ENCODE measurements at regions not wholly inside any gene's neighbourhood (a gene's known extent, or its start where the extent isn't known, plus 50 kb on each side); places are given as distances from the start of the nearest gene placed in this dataset.

DNA sequence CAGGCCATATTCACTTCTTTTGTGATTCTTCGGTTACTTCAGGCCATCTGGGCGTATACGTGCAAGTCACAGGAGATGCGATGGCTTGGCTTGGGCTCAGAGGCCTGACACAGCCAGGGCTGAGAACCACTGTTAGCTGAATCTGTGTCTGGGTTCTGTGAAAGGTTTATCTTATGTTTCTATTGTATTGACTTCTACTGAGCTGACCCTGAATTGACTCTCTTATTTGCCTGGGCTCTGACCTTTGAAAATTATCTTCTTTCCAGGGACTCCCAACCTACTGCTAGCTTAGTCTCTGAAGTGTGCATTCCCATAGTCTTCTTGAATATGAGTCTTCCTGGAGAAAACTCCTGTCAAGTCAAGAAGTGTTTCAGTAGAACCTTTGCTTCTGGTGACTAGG is 226.4 kb upstream of the SOX4 start:
- Histone ChIP-seq H3K36me3 (ENCODE audit: control insufficient read depth, insufficient read depth, low read length) (no peaks in the 10 kb centered on the region), H3K27ac (ENCODE audit: insufficient read depth, low read length) (no peak overlapping the region), H2AFZ (ENCODE audit: low read length) (no peak overlapping the region), H3K9ac (ENCODE audit: insufficient read depth, low read length) (no peak overlapping the region), H3K27me3 (ENCODE audit: control insufficient read depth, insufficient read depth, low read length) (no peaks in the 10 kb centered on the region), H3K79me2 (ENCODE audit: control insufficient read depth, insufficient read depth, low read length) (no peaks in the 10 kb centered on the region), H3K9me3 (ENCODE audit: control insufficient read depth, insufficient read depth, low read depth, low read length) (no peaks in the 10 kb centered on the region), H4K20me1 (ENCODE audit: control insufficient read depth, extremely low read depth, insufficient read depth, low read length) (no peaks in the 10 kb centered on the region), H3K4me3 (replicated peaks in 1 of 4; ENCODE audit: control extremely low read depth in 1 of 4, insufficient read depth in 1 of 4, low read depth in 3 of 4, low read length in 4 of 4) (no peak overlapping the region), H3K4me2 (ENCODE audit: extremely low read depth, insufficient read depth, low read length) (no peak overlapping the region), H3K4me1 (ENCODE audit: control insufficient read depth, extremely low read depth, insufficient read depth, low read length) (peaks cover 4% of the 10 kb centered on the region)
- TF ChIP-seq, protein P1, sequence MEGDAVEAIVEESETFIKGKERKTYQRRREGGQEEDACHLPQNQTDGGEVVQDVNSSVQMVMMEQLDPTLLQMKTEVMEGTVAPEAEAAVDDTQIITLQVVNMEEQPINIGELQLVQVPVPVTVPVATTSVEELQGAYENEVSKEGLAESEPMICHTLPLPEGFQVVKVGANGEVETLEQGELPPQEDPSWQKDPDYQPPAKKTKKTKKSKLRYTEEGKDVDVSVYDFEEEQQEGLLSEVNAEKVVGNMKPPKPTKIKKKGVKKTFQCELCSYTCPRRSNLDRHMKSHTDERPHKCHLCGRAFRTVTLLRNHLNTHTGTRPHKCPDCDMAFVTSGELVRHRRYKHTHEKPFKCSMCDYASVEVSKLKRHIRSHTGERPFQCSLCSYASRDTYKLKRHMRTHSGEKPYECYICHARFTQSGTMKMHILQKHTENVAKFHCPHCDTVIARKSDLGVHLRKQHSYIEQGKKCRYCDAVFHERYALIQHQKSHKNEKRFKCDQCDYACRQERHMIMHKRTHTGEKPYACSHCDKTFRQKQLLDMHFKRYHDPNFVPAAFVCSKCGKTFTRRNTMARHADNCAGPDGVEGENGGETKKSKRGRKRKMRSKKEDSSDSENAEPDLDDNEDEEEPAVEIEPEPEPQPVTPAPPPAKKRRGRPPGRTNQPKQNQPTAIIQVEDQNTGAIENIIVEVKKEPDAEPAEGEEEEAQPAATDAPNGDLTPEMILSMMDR (conservative IDR thresholded peaks at IDR 0.05 in 1 of 2, IDR thresholded peaks at IDR 0.05 in 1 of 2; ENCODE audit: low read depth in 1 of 2, low read length in 2 of 2), result no peak
- no peak for TF ChIP-seq EZH2 (IDR thresholded peaks at IDR 0.05; ENCODE audit: low read length, missing control alignments)
- DNase-seq (ENCODE audit: low read depth in 2 of 2), result no peak

DNA sequence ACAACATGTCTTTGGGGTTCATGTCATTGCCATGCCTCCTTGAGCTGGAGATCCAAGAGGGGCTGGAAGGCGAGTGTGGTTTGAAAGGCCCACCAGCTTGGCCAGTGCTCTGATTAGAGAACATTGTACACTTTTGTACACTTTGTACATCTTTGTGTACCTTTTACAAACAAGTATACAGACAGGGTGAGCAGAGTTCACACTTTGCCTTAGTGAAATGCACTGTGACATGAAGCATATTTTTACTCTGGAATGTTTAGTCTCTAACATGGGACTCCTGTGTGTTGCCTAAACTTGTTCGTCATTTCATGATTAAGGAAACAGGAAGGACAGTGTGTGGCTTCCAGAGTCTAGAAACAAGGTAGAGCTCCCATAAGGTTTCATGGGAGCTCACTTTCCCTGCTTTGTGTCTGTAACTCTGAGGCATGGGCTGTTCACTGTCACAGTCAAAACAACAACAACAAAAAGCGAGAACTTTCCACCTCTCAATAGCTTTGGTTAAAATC is 225.8 kb upstream of the SOX4 start:
- no peaks in the 10 kb centered on the region for H3K9me3 ChIP-seq (ENCODE audit: control insufficient read depth, insufficient read depth, low read depth, low read length)
- no peak overlapping the region for H3K4me2 ChIP-seq (ENCODE audit: extremely low read depth, insufficient read depth, low read length)
- no peaks in the 10 kb centered on the region for H3K27me3 ChIP-seq (ENCODE audit: control insufficient read depth, insufficient read depth, low read length)
- no peak overlapping the region for H3K27ac ChIP-seq (ENCODE audit: insufficient read depth, low read length)
- peaks cover 4% of the 10 kb centered on the region for H3K4me1 ChIP-seq (ENCODE audit: control insufficient read depth, extremely low read depth, insufficient read depth, low read length)
- H3K36me3 ChIP-seq (ENCODE audit: control insufficient read depth, insufficient read depth, low read length), result no peaks in the 10 kb centered on the region
- H3K9ac ChIP-seq (ENCODE audit: insufficient read depth, low read length), result no peak overlapping the region
- no peak for DNase-seq (ENCODE audit: low read depth in 2 of 2)
- no peaks in the 10 kb centered on the region for H4K20me1 ChIP-seq (ENCODE audit: control insufficient read depth, extremely low read depth, insufficient read depth, low read length)
- no peaks in the 10 kb centered on the region for H3K79me2 ChIP-seq (ENCODE audit: control insufficient read depth, insufficient read depth, low read length)
- H2AFZ ChIP-seq (ENCODE audit: low read length), result no peak overlapping the region
- no peak overlapping the region for H3K4me3 ChIP-seq (replicated peaks in 1 of 4; ENCODE audit: control extremely low read depth in 1 of 4, insufficient read depth in 1 of 4, low read depth in 3 of 4, low read length in 4 of 4)
- TF ChIP-seq EZH2 (IDR thresholded peaks at IDR 0.05; ENCODE audit: low read length, missing control alignments), result no peak
- TF ChIP-seq, protein P1 (conservative IDR thresholded peaks at IDR 0.05 in 1 of 2, IDR thresholded peaks at IDR 0.05 in 1 of 2; ENCODE audit: low read depth in 1 of 2, low read length in 2 of 2), result no peak

DNA sequence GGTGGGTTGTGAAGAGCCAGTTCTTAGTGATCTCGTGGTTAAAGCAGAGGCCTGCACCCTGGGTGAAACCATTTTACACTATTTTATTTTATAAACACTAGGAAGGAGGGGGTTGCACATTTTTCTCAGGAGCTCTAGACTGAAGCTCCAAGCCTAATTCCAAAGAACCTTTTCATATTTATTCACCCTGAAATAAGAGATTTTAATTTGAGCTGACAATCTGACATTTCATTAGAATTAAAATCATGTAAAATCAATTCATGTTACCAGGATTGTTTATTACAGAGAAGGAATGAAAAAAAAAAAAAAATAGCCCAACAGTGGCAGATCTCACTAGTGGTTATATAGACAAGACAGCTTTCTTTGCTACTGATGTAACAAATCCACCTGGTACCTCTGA is 222.5 kb upstream of the SOX4 start:
- Histone ChIP-seq H3K79me2 (ENCODE audit: control insufficient read depth, insufficient read depth, low read length) (no peaks in the 10 kb centered on the region), H3K27me3 (ENCODE audit: control insufficient read depth, insufficient read depth, low read length) (no peaks in the 10 kb centered on the region), H3K9ac (ENCODE audit: insufficient read depth, low read length) (no peak overlapping the region), H3K27ac (ENCODE audit: insufficient read depth, low read length) (no peak overlapping the region), H3K9me3 (ENCODE audit: control insufficient read depth, insufficient read depth, low read depth, low read length) (no peaks in the 10 kb centered on the region), H3K4me2 (ENCODE audit: extremely low read depth, insufficient read depth, low read length) (no peak overlapping the region), H2AFZ (ENCODE audit: low read length) (no peak overlapping the region), H3K36me3 (ENCODE audit: control insufficient read depth, insufficient read depth, low read length) (no peaks in the 10 kb centered on the region), H4K20me1 (ENCODE audit: control insufficient read depth, extremely low read depth, insufficient read depth, low read length) (no peaks in the 10 kb centered on the region), H3K4me1 (ENCODE audit: control insufficient read depth, extremely low read depth, insufficient read depth, low read length) (peaks cover 4% of the 10 kb centered on the region), H3K4me3 (replicated peaks in 1 of 4; ENCODE audit: control extremely low read depth in 1 of 4, insufficient read depth in 1 of 4, low read depth in 3 of 4, low read length in 4 of 4) (no peak overlapping the region)
- DNase-seq (ENCODE audit: low read depth in 2 of 2), result no peak
- TF ChIP-seq EZH2 (IDR thresholded peaks at IDR 0.05; ENCODE audit: low read length, missing control alignments), result no peak
- TF ChIP-seq, protein P1 (conservative IDR thresholded peaks at IDR 0.05 in 1 of 2, IDR thresholded peaks at IDR 0.05 in 1 of 2; ENCODE audit: low read depth in 1 of 2, low read length in 2 of 2), result no peak

All from fibroblast of lung (primary cell).